ENCODE measurements at regions not wholly inside any gene's neighbourhood (a gene's known extent, or its start where the extent isn't known, plus 50 kb on each side); places are given as distances from the start of the nearest gene placed in this dataset.

- TF ChIP-seq CTCF (IDR thresholded peaks at IDR 0.05 in 2 of 3, conservative IDR thresholded peaks at IDR 0.05 in 1 of 3; ENCODE audit: borderline replicate concordance in 1 of 3, insufficient read depth in 1 of 3, low read depth in 2 of 3, low read length in 2 of 3), result no peak
- TF ChIP-seq POLR2AphosphoS5 (IDR thresholded peaks at IDR 0.05; ENCODE audit: low read depth, low read length), result no peak
- no peak for TF ChIP-seq REST (IDR thresholded peaks at IDR 0.05; ENCODE audit: low read depth)
These were observed 134.1 kb upstream of the ETV3 start for GRCh38 chr1:157272264-157272663.
